GM18867 (cell line): ENCODE measurements at regions not wholly inside any gene's neighbourhood (a gene's known extent, or its start where the extent isn't known, plus 50 kb on each side); places are given as distances from the start of the nearest gene placed in this dataset.
"Not testable (repeated sequence)": the region's sequence is repeated elsewhere in the genome, so short reads cannot be mapped to it uniquely, and the experiment has no call there.

Experiments used
- ATAC-seq: cut with Tn5 transposase; IDR thresholded peaks from one replicate; pipeline ENCODE4 v1.9.1; 2021; ENCODE audit warnings: mild to moderate bottlenecking, moderate library complexity; ENCODE audit not compliant: unreplicated experiment

- no peak for ATAC-seq
These were observed 186.0 kb upstream of the AKR1E2 start for GRCh38 chr10:4639960-4640359.

- no peak for ATAC-seq
These were observed 187.9 kb upstream of the AKR1E2 start for GRCh38 chr10:4638099-4638498.

GRCh38 chr10:4637657-4638056 is 188.3 kb upstream of the AKR1E2 start:
- ATAC-seq, result no peak

- no peak for ATAC-seq
These were observed 190.1 kb upstream of the AKR1E2 start for GRCh38 chr10:4635883-4636282.

- ATAC-seq, result no peak
These were observed 190.6 kb upstream of the AKR1E2 start for GRCh38 chr10:4635388-4635787.

- ATAC-seq, result no peak
These were observed 192.2 kb upstream of the AKR1E2 start for GRCh38 chr10:4633776-4634175.

GRCh38 chr10:4633186-4633585 is 192.8 kb upstream of the AKR1E2 start:
- no peak for ATAC-seq

GRCh38 chr10:4632757-4633156 is 193.2 kb upstream of the AKR1E2 start:
- no peak for ATAC-seq

GRCh38 chr10:4626919-4627318 is 199.1 kb upstream of the AKR1E2 start:
- no peak for ATAC-seq

- no peak for ATAC-seq
These were observed 202.1 kb upstream of the AKR1E2 start for GRCh38 chr10:4623757-4624420.

- ATAC-seq, result peak; percentile 79
These were observed 202.8 kb upstream of the AKR1E2 start for GRCh38 chr10:4623200-4623599.

- ATAC-seq, result no peak
These were observed 203.6 kb upstream of the AKR1E2 start for GRCh38 chr10:4622384-4622783.

GRCh38 chr10:4617589-4617988 is 208.4 kb upstream of the AKR1E2 start:
- no peak for ATAC-seq

GRCh38 chr10:4615042-4615441 is 211.0 kb upstream of the AKR1E2 start:
- ATAC-seq, result no peak

GRCh38 chr10:4609251-4609650 is 216.8 kb upstream of the AKR1E2 start:
- ATAC-seq, result no peak

GRCh38 chr10:4607681-4608080 is 218.3 kb upstream of the AKR1E2 start:
- no peak for ATAC-seq

GRCh38 chr10:4606856-4607636 is 219.0 kb upstream of the AKR1E2 start:
- no peak for ATAC-seq

GRCh38 chr10:4602764-4603491 is 223.1 kb upstream of the AKR1E2 start:
- no peak for ATAC-seq

- ATAC-seq, result no peak
These were observed 226.5 kb upstream of the AKR1E2 start for GRCh38 chr10:4599471-4599870.

- ATAC-seq, result not testable (repeated sequence)
These were observed 228.1 kb upstream of the AKR1E2 start for GRCh38 chr10:4597898-4598297.

- ATAC-seq, result no peak
These were observed 229.1 kb upstream of the AKR1E2 start for GRCh38 chr10:4596951-4597350.
